Activated CD4-positive, alpha-beta T cell treated with anti-CD3 and anti-CD28 coated beads, Interleukin-2, amount 10 ng/mL, durations not matched to agents 7 days and 5 days (primary cell): ENCODE measurements at regions not wholly inside any gene's neighbourhood (a gene's known extent, or its start where the extent isn't known, plus 50 kb on each side); places are given as distances from the start of the nearest gene placed in this dataset.
"Not testable (repeated sequence)": the region's sequence is repeated elsewhere in the genome, so short reads cannot be mapped to it uniquely, and the experiment has no call there.

ENCODE experiments used
- CTCF ChIA-PET: fragments of 350-600 bp; sonication (Branson Sonifier 250); formaldehyde crosslinking; loops from one replicate; lab custom pipeline; 2021; ENCODE audit warnings: antibody characterized with exemption; lab: Charles Lee
- POLR2A ChIA-PET: fragments of 350-600 bp; sonication (Branson Sonifier 250); formaldehyde crosslinking; loops from one replicate; lab custom pipeline; 2021; ENCODE audit warnings: antibody characterized with exemption; lab: Charles Lee
- DNase-seq: peaks from one replicate; pipeline ENCODE4 v3.0.0-alpha.2; 2020
- H3K27ac Mint-ChIP-seq: one replicate; pipeline ENCODE4 v1.8.0; 2021; ENCODE audit warnings: mild to moderate bottlenecking, moderate library complexity, mixed read lengths
- H3K27me3 Mint-ChIP-seq: one replicate; pipeline ENCODE4 v1.8.0; 2021; ENCODE audit warnings: mixed read lengths
- H3K36me3 Mint-ChIP-seq: one replicate; pipeline ENCODE4 v1.8.0; 2021; ENCODE audit warnings: low read depth, mixed read lengths
- H3K4me1 Mint-ChIP-seq: one replicate; pipeline ENCODE4 v1.8.0; 2021; ENCODE audit warnings: mixed read lengths
- H3K4me3 Mint-ChIP-seq: one replicate; pipeline ENCODE4 v1.8.0; 2021; ENCODE audit warnings: mild to moderate bottlenecking, moderate library complexity, mixed read lengths
- H3K9me3 Mint-ChIP-seq: one replicate; pipeline ENCODE4 v1.8.0; 2021; ENCODE audit warnings: mixed read lengths

GRCh38 chr2:8435608-8436007 lies 246.2 kb upstream of the ID2 start:
- H3K4me3 Mint-ChIP-seq, result no peak overlapping the region
- H3K27me3 Mint-ChIP-seq, result no peaks in the 10 kb centered on the region
- POLR2A ChIA-PET, result no interaction called here
- H3K9me3 Mint-ChIP-seq, result peaks cover 5% of the 10 kb centered on the region
- H3K27ac Mint-ChIP-seq, result no peak overlapping the region
- DNase-seq, result no peak
- H3K4me1 Mint-ChIP-seq, result peaks cover 29% of the 10 kb centered on the region
- CTCF ChIA-PET, result interaction anchor here (0.8 kb wide), 1 partner anchor 109 kb away, joined by 3 read pairs; no protein-coding TSS in a partner anchor
- no peaks in the 10 kb centered on the region for H3K36me3 Mint-ChIP-seq

- Mint-ChIP-seq H3K36me3 (no peaks in the 10 kb centered on the region), H3K4me1 (peaks cover 29% of the 10 kb centered on the region), H3K4me3 (no peak overlapping the region), H3K9me3 (peaks cover 4% of the 10 kb centered on the region), H3K27me3 (no peaks in the 10 kb centered on the region), H3K27ac (no peak overlapping the region)
- ChIA-PET POLR2A (no interaction called here), CTCF (no interaction called here)
- DNase-seq, result no peak
Observed at GRCh38 chr2:8436585-8436984, 245.3 kb upstream of the ID2 start.

- no peak overlapping the region for H3K27ac Mint-ChIP-seq
- POLR2A ChIA-PET, result no interaction called here
- H3K4me3 Mint-ChIP-seq, result no peak overlapping the region
Observed at GRCh38 chr2:8437228-8437948, 244.5 kb upstream of the ID2 start.

GRCh38 chr2:8437949-8438400 lies 243.9 kb upstream of the ID2 start:
- Mint-ChIP-seq H3K27me3 (peaks cover 3% of the 10 kb centered on the region), H3K4me1 (peaks cover 36% of the 10 kb centered on the region), H3K4me3 (no peak overlapping the region), H3K9me3 (peaks cover 4% of the 10 kb centered on the region), H3K36me3 (no peaks in the 10 kb centered on the region), H3K27ac (no peak overlapping the region)
- DNase-seq, result no peak
- ChIA-PET POLR2A (no interaction called here), CTCF (interaction anchor here (0.6 to 1.3 kb wide), 5 partner anchors 11 to 108 kb away, joined by 3 to 4 read pairs (median 3); no protein-coding TSS in a partner anchor)

More at GRCh38 chr2:8437228-8437948, 244.5 kb upstream of the ID2 start:
- Mint-ChIP-seq H3K36me3 (no peaks in the 10 kb centered on the region), H3K4me1 (peaks cover 34% of the 10 kb centered on the region), H3K9me3 (peaks cover 4% of the 10 kb centered on the region), H3K27me3 (peaks cover 2% of the 10 kb centered on the region)
- no peak for DNase-seq
- CTCF ChIA-PET, result interaction anchor here (0.6 to 1.3 kb wide), 3 partner anchors 10 to 29 kb away, joined by 3 to 4 read pairs (median 3); no protein-coding TSS in a partner anchor

GRCh38 chr2:8438476-8438875 lies 243.4 kb upstream of the ID2 start:
- H3K4me1 Mint-ChIP-seq, result peaks cover 36% of the 10 kb centered on the region
- ChIA-PET POLR2A (no interaction called here), CTCF (interaction anchor here (1.0 to 1.2 kb wide), 2 partner anchors 18 to 108 kb away, joined by 3 read pairs; no protein-coding TSS in a partner anchor)
- H3K36me3 Mint-ChIP-seq, result no peaks in the 10 kb centered on the region
- no peak for DNase-seq
- peaks cover 4% of the 10 kb centered on the region for H3K9me3 Mint-ChIP-seq
- H3K4me3 Mint-ChIP-seq, result no peak overlapping the region
- H3K27ac Mint-ChIP-seq, result peak overlapping the region; percentile 79
- H3K27me3 Mint-ChIP-seq, result peaks cover 7% of the 10 kb centered on the region

GRCh38 chr2:8438996-8439395 lies 242.9 kb upstream of the ID2 start:
- no peak overlapping the region for H3K27ac Mint-ChIP-seq
- no peaks in the 10 kb centered on the region for H3K36me3 Mint-ChIP-seq
- H3K4me1 Mint-ChIP-seq, result peaks cover 31% of the 10 kb centered on the region
- peaks cover 7% of the 10 kb centered on the region for H3K27me3 Mint-ChIP-seq
- H3K4me3 Mint-ChIP-seq, result no peak overlapping the region
- CTCF ChIA-PET, result interaction anchor here (0.6 to 1.6 kb wide), 5 partner anchors 19 to 1250 kb away, joined by 3 read pairs; no protein-coding TSS in a partner anchor
- DNase-seq, result no peak
- POLR2A ChIA-PET, result no interaction called here
- peaks cover 4% of the 10 kb centered on the region for H3K9me3 Mint-ChIP-seq

- H3K4me3 Mint-ChIP-seq, result no peak overlapping the region
- peaks cover 28% of the 10 kb centered on the region for H3K4me1 Mint-ChIP-seq
- peaks cover 4% of the 10 kb centered on the region for H3K9me3 Mint-ChIP-seq
- ChIA-PET POLR2A (no interaction called here), CTCF (interaction anchor here (0.8 to 1.7 kb wide), 4 partner anchors 18 to 103 kb away, joined by 3 to 4 read pairs (median 3); no protein-coding TSS in a partner anchor)
- H3K27me3 Mint-ChIP-seq, result peaks cover 13% of the 10 kb centered on the region
- H3K36me3 Mint-ChIP-seq, result no peaks in the 10 kb centered on the region
- no peak for DNase-seq
- no peak overlapping the region for H3K27ac Mint-ChIP-seq
Observed at GRCh38 chr2:8440029-8440778, 241.7 kb upstream of the ID2 start.

GRCh38 chr2:8441371-8441770 lies 240.5 kb upstream of the ID2 start:
- no peak for DNase-seq
- no peaks in the 10 kb centered on the region for H3K36me3 Mint-ChIP-seq
- H3K4me1 Mint-ChIP-seq, result peaks cover 28% of the 10 kb centered on the region
- no peak overlapping the region for H3K4me3 Mint-ChIP-seq
- H3K27me3 Mint-ChIP-seq, result peaks cover 16% of the 10 kb centered on the region
- ChIA-PET POLR2A (no interaction called here), CTCF (interaction anchor here (0.6 to 1.1 kb wide), 3 partner anchors 19 to 181 kb away, joined by 3 read pairs; no protein-coding TSS in a partner anchor)
- peaks cover 4% of the 10 kb centered on the region for H3K9me3 Mint-ChIP-seq
- no peak overlapping the region for H3K27ac Mint-ChIP-seq

- peaks cover 4% of the 10 kb centered on the region for H3K9me3 Mint-ChIP-seq
- H3K4me1 Mint-ChIP-seq, result peaks cover 28% of the 10 kb centered on the region
- peaks cover 16% of the 10 kb centered on the region for H3K27me3 Mint-ChIP-seq
- no peak for DNase-seq
- CTCF ChIA-PET, result no interaction called here
- no peak overlapping the region for H3K4me3 Mint-ChIP-seq
- POLR2A ChIA-PET, result no interaction called here
- no peaks in the 10 kb centered on the region for H3K36me3 Mint-ChIP-seq
- no peak overlapping the region for H3K27ac Mint-ChIP-seq
Observed at GRCh38 chr2:8441986-8442385, 239.9 kb upstream of the ID2 start.

GRCh38 chr2:8442833-8443486 lies 238.9 kb upstream of the ID2 start:
- POLR2A ChIA-PET, result no interaction called here
- no peaks in the 10 kb centered on the region for H3K36me3 Mint-ChIP-seq

GRCh38 chr2:8445580-8445979 lies 236.3 kb upstream of the ID2 start:
- no peak overlapping the region for H3K27ac Mint-ChIP-seq
- H3K36me3 Mint-ChIP-seq, result no peaks in the 10 kb centered on the region
- H3K4me1 Mint-ChIP-seq, result peaks cover 21% of the 10 kb centered on the region
- peaks cover 21% of the 10 kb centered on the region for H3K27me3 Mint-ChIP-seq
- CTCF ChIA-PET, result interaction anchor here (0.7 kb wide), 1 partner anchor 101 kb away, joined by 3 read pairs; no protein-coding TSS in a partner anchor
- POLR2A ChIA-PET, result no interaction called here
- DNase-seq, result no peak
- no peak overlapping the region for H3K4me3 Mint-ChIP-seq
- H3K9me3 Mint-ChIP-seq, result no peaks in the 10 kb centered on the region

More at GRCh38 chr2:8442833-8443486, 238.9 kb upstream of the ID2 start:
- Mint-ChIP-seq H3K27ac (no peak overlapping the region), H3K4me1 (peaks cover 28% of the 10 kb centered on the region), H3K4me3 (no peak overlapping the region), H3K9me3 (peaks cover 4% of the 10 kb centered on the region), H3K27me3 (peaks cover 16% of the 10 kb centered on the region)
- DNase-seq, result no peak
- CTCF ChIA-PET, result interaction anchor here (1.0 to 1.1 kb wide), 2 partner anchors 10 to 11 kb away, joined by 3 to 7 read pairs; no protein-coding TSS in a partner anchor

- peaks cover 21% of the 10 kb centered on the region for H3K27me3 Mint-ChIP-seq
- CTCF ChIA-PET, result interaction anchor here (0.6 kb wide), 1 partner anchor 812 kb away, joined by 4 read pairs; no protein-coding TSS in a partner anchor
Observed at GRCh38 chr2:8446751-8447150, 235.1 kb upstream of the ID2 start.

More at GRCh38 chr2:8446751-8447150, 235.1 kb upstream of the ID2 start:
- H3K27ac Mint-ChIP-seq, H3K36me3 Mint-ChIP-seq, H3K9me3 Mint-ChIP-seq, H3K4me3 Mint-ChIP-seq, DNase-seq, POLR2A ChIA-PET: not testable (repeated sequence)
- H3K4me1 Mint-ChIP-seq, result peaks cover 16% of the 10 kb centered on the region
